ENCODE measurements at regions not wholly inside any gene's neighbourhood (a gene's known extent, or its start where the extent isn't known, plus 50 kb on each side); places are given as distances from the start of the nearest gene placed in this dataset.
A peak's percentile ranks its signal among the peaks of the same experiment; 100 is the strongest.

GRCh38 chr15:93239591-93239990 lies 150.6 kb upstream of the RGMA start:
- Histone ChIP-seq H3K27me3 (no peaks in the 10 kb centered on the region), H3K4me3 (no peak overlapping the region), H3K9me3 (peaks cover 0 to 9% (median 0%) of the 10 kb centered on the region in 11 donors), H3K36me3 (no peaks in the 10 kb centered on the region), H3K4me1 (no peaks in the 10 kb centered on the region), H3K27ac (no peak overlapping the region)
- 93 to 94% methylated on average over 8 of the region's 8 CpGs for WGBS, 2 donors
- ATAC-seq: no peak
- no peak for DNase-seq
- TF ChIP-seq CTCF (IDR thresholded peaks at IDR 0.05): no peak
- intact Hi-C loops (cut with DNase I): loop anchor here in 1 of 10 donors (10.0 kb wide), 1 partner anchor 145 kb away; no protein-coding TSS in a partner anchor

GRCh38 chr15:93238641-93239040 lies 149.6 kb upstream of the RGMA start:
- H3K36me3 ChIP-seq: no peaks in the 10 kb centered on the region
- peaks cover 0 to 9% (median 0%) of the 10 kb centered on the region in 11 donors for H3K9me3 ChIP-seq
- H3K4me3 ChIP-seq: no peak overlapping the region
- intact Hi-C loops (cut with DNase I): loop anchor here in 1 of 10 donors (10.0 kb wide), 1 partner anchor 144 kb away; no protein-coding TSS in a partner anchor
- peaks cover 0 to 3% (median 0%) of the 10 kb centered on the region in 7 donors for H3K27me3 ChIP-seq
- TF ChIP-seq CTCF (IDR thresholded peaks at IDR 0.05): no peak
- H3K27ac ChIP-seq: no peak overlapping the region
- no peaks in the 10 kb centered on the region for H3K4me1 ChIP-seq
- WGBS, 2 donors: 78 to 86% methylated on average over 8 of the region's 8 CpGs
- ATAC-seq: no peak
- no peak for DNase-seq

GRCh38 chr15:93235926-93236780 lies 147.1 kb upstream of the RGMA start:
- intact Hi-C loops (cut with DNase I): loop anchor here in 1 of 10 donors (10.0 kb wide), 1 partner anchor 141 kb away; no protein-coding TSS in a partner anchor
- DNase-seq: peak in 1 of 2 donors; percentile 41
- H3K27me3 ChIP-seq: peaks cover 0 to 3% (median 0%) of the 10 kb centered on the region in 7 donors
- WGBS, 2 donors: 71 to 74% methylated on average over 17 of the region's 17 CpGs
- no peaks in the 10 kb centered on the region for H3K4me1 ChIP-seq
- peak overlapping the region in 1 of 10 donors; percentile 15 for H3K4me3 ChIP-seq
- H3K9me3 ChIP-seq: peaks cover 0 to 9% (median 0%) of the 10 kb centered on the region in 11 donors
- peak; percentile 34 to 86 (median 72) for ATAC-seq
- no peaks in the 10 kb centered on the region for H3K36me3 ChIP-seq
- no peak for TF ChIP-seq CTCF (IDR thresholded peaks at IDR 0.05)
- peak overlapping the region in 2 of 10 donors; percentile 12 to 82 for H3K27ac ChIP-seq

GRCh38 chr15:93235269-93235668 lies 146.3 kb upstream of the RGMA start:
- H3K36me3 ChIP-seq: no peaks in the 10 kb centered on the region
- ATAC-seq (no peak), DNase-seq (no peak)
- intact Hi-C loops (cut with DNase I): loop anchor here in 1 of 10 donors (10.0 kb wide), 1 partner anchor 140 kb away; no protein-coding TSS in a partner anchor
- H3K27ac ChIP-seq: peak overlapping the region in 1 of 10 donors; percentile 82
- no peak overlapping the region for H3K4me3 ChIP-seq
- no peaks in the 10 kb centered on the region for H3K4me1 ChIP-seq
- WGBS, 2 donors: 76 to 77% methylated on average over 5 of the region's 5 CpGs
- peaks cover 0 to 3% (median 0%) of the 10 kb centered on the region in 7 donors for H3K27me3 ChIP-seq
- TF ChIP-seq CTCF (IDR thresholded peaks at IDR 0.05): no peak
- H3K9me3 ChIP-seq: peaks cover 0 to 9% (median 0%) of the 10 kb centered on the region in 11 donors

Measured in heart right ventricle (tissue), 16 donors.